ENCODE measurements at regions not wholly inside any gene's neighbourhood (a gene's known extent, or its start where the extent isn't known, plus 50 kb on each side); places are given as distances from the start of the nearest gene placed in this dataset.

DNA sequence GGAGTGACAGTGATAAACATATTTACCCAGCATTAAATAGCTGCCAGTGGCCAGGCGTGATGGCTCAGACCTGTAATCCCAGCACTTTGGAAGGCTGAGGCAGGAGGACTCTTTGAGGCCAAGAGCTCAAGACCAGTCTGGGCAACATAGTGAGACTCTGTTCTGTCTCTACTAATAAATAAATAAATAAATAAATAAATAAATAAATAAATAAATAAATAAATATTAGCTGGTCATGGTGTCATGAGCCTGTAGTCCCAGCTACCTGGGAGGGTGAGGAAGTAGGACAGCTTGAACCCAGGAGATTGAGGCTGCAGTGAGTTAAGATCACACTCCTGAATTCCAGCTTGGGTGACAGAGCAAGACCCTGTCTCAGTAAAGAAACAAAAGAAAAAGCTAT, 384.0 kb upstream of the ADARB2 start:
- Histone ChIP-seq H2AK5ac (ENCODE audit: insufficient read length, low read length) (no peak overlapping the region), H3K23ac (ENCODE audit: insufficient read length, low read depth, low read length) (no peak overlapping the region), H3T11ph (ENCODE audit: low read length) (no peak overlapping the region), H3K4me1 (ENCODE audit: insufficient read depth, low read length) (no peaks in the 10 kb centered on the region; the same call in 1 of the 2 replicates), H2BK15ac (ENCODE audit: low read depth, low read length) (no peak overlapping the region), H3K4me2 (ENCODE audit: insufficient read depth, insufficient read length, low read length) (no peak overlapping the region), H3K79me1 (ENCODE audit: insufficient read depth, low read depth, low read length, poor library complexity, severe bottlenecking) (no peaks in the 10 kb centered on the region), H2BK120ac (ENCODE audit: low read depth, low read length, poor library complexity, severe bottlenecking) (no peak overlapping the region), H3K27me3 (ENCODE audit: insufficient read depth, low read length) (no peaks in the 10 kb centered on the region), H3K56ac (ENCODE audit: insufficient read length, low read depth, low read length) (no peak overlapping the region), H3K9me3 (ENCODE audit: control insufficient read depth, low read depth, low read length) (no peaks in the 10 kb centered on the region), H2BK20ac (ENCODE audit: low read depth, low read length, poor library complexity, severe bottlenecking) (no peak overlapping the region), H3K27ac (ENCODE audit: insufficient read length, low read depth, low read length) (no peak overlapping the region), H3K18ac (ENCODE audit: insufficient read length, low read depth, low read length) (no peak overlapping the region), H3K14ac (ENCODE audit: insufficient read depth, low read length) (no peak overlapping the region), H3K9ac (ENCODE audit: extremely low read depth, insufficient read length, low read length) (no peak overlapping the region), H4K5ac (ENCODE audit: insufficient read length, low read depth, low read length) (no peak overlapping the region), H3K4ac (ENCODE audit: low read depth, low read length) (no peak overlapping the region), H3K79me2 (ENCODE audit: insufficient read depth, low read length) (no peaks in the 10 kb centered on the region), H2AFZ (ENCODE audit: low read length) (no peak overlapping the region), H2BK12ac (ENCODE audit: insufficient read length, low read depth, low read length) (no peak overlapping the region), H4K8ac (replicated peaks; ENCODE audit: insufficient read length, low read depth, low read length) (no peak overlapping the region), H3K23me2 (ENCODE audit: insufficient read length, low read depth, low read length, poor library complexity, severe bottlenecking) (no peaks in the 10 kb centered on the region), H2BK5ac (ENCODE audit: insufficient read length, low read length) (no peak overlapping the region), H4K20me1 (ENCODE audit: control insufficient read depth, insufficient read depth, insufficient read length) (no peaks in the 10 kb centered on the region), H4K91ac (ENCODE audit: insufficient read length, low read depth, low read length) (no peak overlapping the region)
- Mint-ChIP-seq H3K27me3 (ENCODE audit: low read depth) (peaks cover 3% of the 10 kb centered on the region), H3K27ac (no peak overlapping the region), H3K9me3 (peaks cover 13 to 15% of the 10 kb centered on the region in 2 experiments), H3K36me3 (ENCODE audit: insufficient read depth in 1 of 3, low read depth in 3 of 3) (peaks cover 3 to 11% (median 9%) of the 10 kb centered on the region in 3 experiments; a peak in 4 of 7 replicates), H3K4me1 (peaks cover 3 to 6% of the 10 kb centered on the region in 2 experiments), H3K4me3 (no peak overlapping the region)
- TF ChIP-seq, protein P1, sequence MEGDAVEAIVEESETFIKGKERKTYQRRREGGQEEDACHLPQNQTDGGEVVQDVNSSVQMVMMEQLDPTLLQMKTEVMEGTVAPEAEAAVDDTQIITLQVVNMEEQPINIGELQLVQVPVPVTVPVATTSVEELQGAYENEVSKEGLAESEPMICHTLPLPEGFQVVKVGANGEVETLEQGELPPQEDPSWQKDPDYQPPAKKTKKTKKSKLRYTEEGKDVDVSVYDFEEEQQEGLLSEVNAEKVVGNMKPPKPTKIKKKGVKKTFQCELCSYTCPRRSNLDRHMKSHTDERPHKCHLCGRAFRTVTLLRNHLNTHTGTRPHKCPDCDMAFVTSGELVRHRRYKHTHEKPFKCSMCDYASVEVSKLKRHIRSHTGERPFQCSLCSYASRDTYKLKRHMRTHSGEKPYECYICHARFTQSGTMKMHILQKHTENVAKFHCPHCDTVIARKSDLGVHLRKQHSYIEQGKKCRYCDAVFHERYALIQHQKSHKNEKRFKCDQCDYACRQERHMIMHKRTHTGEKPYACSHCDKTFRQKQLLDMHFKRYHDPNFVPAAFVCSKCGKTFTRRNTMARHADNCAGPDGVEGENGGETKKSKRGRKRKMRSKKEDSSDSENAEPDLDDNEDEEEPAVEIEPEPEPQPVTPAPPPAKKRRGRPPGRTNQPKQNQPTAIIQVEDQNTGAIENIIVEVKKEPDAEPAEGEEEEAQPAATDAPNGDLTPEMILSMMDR (conservative IDR thresholded peaks at IDR 0.05), result no peak
- no peak for DNase-seq
- no CpG with 5 or more reads among the region's 1 CpG for WGBS (ENCODE audit: extremely low coverage, insufficient read length, low lambda C conversion rate)
